Lung (tissue), 11 donors: ENCODE measurements at regions not wholly inside any gene's neighbourhood (a gene's known extent, or its start where the extent isn't known, plus 50 kb on each side); places are given as distances from the start of the nearest gene placed in this dataset.

ENCODE experiments used
- ATAC-seq: fragments of 200-7000 bp; cut with Tn5 transposase; one replicate; pipeline ENCODE4 v1.9.1; 2020; ENCODE audit warnings: moderate number of reproducible peaks; ENCODE audit not compliant: insufficient read depth, low FRiP score
- DNase-seq, 3 donors: peaks; one replicate each; pipeline ENCODE4 v3.0.0-alpha.2; 2013 to 2017
- H3K27ac ChIP-seq, 2 donors: one replicate each; pipeline ENCODE4 v1.5.1; 2013; ENCODE audit warnings: mild to moderate bottlenecking in 2 of 2, moderate library complexity in 2 of 2, control low read depth in 1 of 2, inconsistent platforms in 1 of 2, low read depth in 1 of 2, low read length in 1 of 2
- H3K27me3 ChIP-seq, 3 donors: one replicate each; pipeline ENCODE4 v1.5.1; 2013; ENCODE audit warnings: low read length in 2 of 3; ENCODE audit not compliant: control insufficient read depth in 3 of 3, insufficient read depth in 3 of 3
- H3K36me3 ChIP-seq, 4 donors: one replicate each; pipeline ENCODE4 v1.5.1; 2013; ENCODE audit warnings: low read length in 4 of 4, mild to moderate bottlenecking in 1 of 4, moderate library complexity in 1 of 4; ENCODE audit not compliant: control insufficient read depth in 4 of 4, insufficient read depth in 4 of 4
- H3K4me1 ChIP-seq, 5 donors: one replicate each; pipeline ENCODE4 v1.5.1; 2013; ENCODE audit warnings: low read length in 5 of 5, mild to moderate bottlenecking in 2 of 5, moderate library complexity in 1 of 5; ENCODE audit not compliant: control insufficient read depth in 5 of 5, insufficient read depth in 5 of 5
- H3K4me3 ChIP-seq: one replicate; pipeline ENCODE4 v1.5.1; 2013; ENCODE audit warnings: mild to moderate bottlenecking, control low read depth, moderate library complexity
- H3K9ac ChIP-seq, 2 donors: one replicate each; pipeline ENCODE4 v1.5.1; 2013; ENCODE audit warnings: low read length in 2 of 2, control low read depth in 1 of 2; ENCODE audit not compliant: insufficient read depth in 1 of 2
- H3K9me3 ChIP-seq, 4 donors: one replicate each; pipeline ENCODE4 v1.5.1; 2013; ENCODE audit warnings: low read length in 3 of 4, mild to moderate bottlenecking in 1 of 4, moderate library complexity in 1 of 4; ENCODE audit not compliant: control insufficient read depth in 4 of 4, insufficient read depth in 3 of 4
- WGBS, 2 donors: extraction: QIAGEN DNeasy Blood & Tissue Kit; methylation state at CpG; one replicate each; pipeline ENCODE4 v1.1.7; 2013; 5-methylcytosine and 5-hydroxymethylcytosine counted together
- TF ChIP-seq, protein P1 (sequence below): IDR thresholded peaks from 2 replicates; pipeline ENCODE4 v1.5.1; 2012; ENCODE audit warnings: mild to moderate bottlenecking; ENCODE audit errors: control extremely low read depth, extremely low read depth
- donor health status: control.
- donor health status: control.
- donor health status: Bipolar disorder and iron deficiency.
- donor health status: healthy.
- donor health status: DM: yes; HTN: yes; CAD: no.

DNA sequence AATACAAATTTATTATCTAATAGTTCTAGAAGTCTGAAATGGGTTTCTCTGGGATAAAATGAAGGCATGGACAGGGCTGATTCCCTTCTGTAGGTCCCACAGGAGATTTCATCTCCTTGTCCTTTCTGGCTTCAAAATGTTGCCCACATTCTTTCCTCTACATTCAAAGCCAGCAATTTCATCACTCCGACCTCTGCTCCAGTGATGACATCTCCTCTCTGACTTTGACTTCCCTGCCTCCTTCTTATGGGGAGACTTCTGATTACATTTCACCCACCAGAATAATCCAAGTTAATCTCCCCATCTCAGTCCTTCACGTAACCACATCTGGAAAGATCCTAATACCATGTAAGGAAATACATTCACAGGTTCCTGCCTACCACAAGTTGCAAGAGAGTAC lies 358.0 kb upstream of the C1orf87 start:
- ATAC-seq (no peak), DNase-seq (no peak)
- Histone ChIP-seq H3K9me3 (peaks cover 0 to 5% (median 0%) of the 10 kb centered on the region in 4 donors), H3K36me3 (no peaks in the 10 kb centered on the region), H3K27ac (no peak overlapping the region), H3K4me1 (no peaks in the 10 kb centered on the region), H3K4me3 (no peak overlapping the region), H3K9ac (no peak overlapping the region), H3K27me3 (no peaks in the 10 kb centered on the region)
- TF ChIP-seq, protein P1, sequence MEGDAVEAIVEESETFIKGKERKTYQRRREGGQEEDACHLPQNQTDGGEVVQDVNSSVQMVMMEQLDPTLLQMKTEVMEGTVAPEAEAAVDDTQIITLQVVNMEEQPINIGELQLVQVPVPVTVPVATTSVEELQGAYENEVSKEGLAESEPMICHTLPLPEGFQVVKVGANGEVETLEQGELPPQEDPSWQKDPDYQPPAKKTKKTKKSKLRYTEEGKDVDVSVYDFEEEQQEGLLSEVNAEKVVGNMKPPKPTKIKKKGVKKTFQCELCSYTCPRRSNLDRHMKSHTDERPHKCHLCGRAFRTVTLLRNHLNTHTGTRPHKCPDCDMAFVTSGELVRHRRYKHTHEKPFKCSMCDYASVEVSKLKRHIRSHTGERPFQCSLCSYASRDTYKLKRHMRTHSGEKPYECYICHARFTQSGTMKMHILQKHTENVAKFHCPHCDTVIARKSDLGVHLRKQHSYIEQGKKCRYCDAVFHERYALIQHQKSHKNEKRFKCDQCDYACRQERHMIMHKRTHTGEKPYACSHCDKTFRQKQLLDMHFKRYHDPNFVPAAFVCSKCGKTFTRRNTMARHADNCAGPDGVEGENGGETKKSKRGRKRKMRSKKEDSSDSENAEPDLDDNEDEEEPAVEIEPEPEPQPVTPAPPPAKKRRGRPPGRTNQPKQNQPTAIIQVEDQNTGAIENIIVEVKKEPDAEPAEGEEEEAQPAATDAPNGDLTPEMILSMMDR = no peak
- WGBS, 2 donors = 77 to 87% methylated on average over 2 of the region's 2 CpGs

- Histone ChIP-seq H3K27me3 (no peaks in the 10 kb centered on the region), H3K4me1 (no peaks in the 10 kb centered on the region), H3K9me3 (peaks cover 0 to 5% (median 0%) of the 10 kb centered on the region in 4 donors), H3K36me3 (no peaks in the 10 kb centered on the region), H3K27ac (no peak overlapping the region), H3K4me3 (no peak overlapping the region), H3K9ac (no peak overlapping the region)
- 73 to 85% methylated on average over 2 of the region's 2 CpGs for WGBS, 2 donors
- TF ChIP-seq, protein P1 = no peak
- ATAC-seq (no peak), DNase-seq (no peak)
Measured at GRCh38 chr1:60430375-60430774, 356.8 kb upstream of the C1orf87 start.

DNA sequence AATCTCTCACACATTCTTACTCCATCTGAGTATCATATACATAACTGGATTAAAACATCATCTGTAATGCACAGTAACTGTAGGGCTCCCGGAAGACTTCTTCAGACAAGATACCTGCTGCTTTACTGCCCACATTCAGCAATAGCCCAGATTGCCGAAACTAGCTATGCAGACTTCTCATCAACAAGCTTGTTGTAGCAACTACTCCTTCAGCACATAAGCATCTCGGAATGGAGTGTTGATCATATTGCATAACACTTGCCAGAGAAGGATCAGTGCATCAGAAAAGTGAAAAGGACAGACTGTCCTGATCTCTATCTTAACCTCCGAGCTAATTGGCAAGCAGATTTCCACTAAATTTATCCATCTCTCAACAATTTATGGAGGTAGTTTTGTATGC lies 354.6 kb upstream of the C1orf87 start:
- no peaks in the 10 kb centered on the region for H3K27me3 ChIP-seq
- 66 to 86% methylated on average over 4 of the region's 4 CpGs for WGBS, 2 donors
- TF ChIP-seq, protein P1 = no peak
- no peak overlapping the region for H3K9ac ChIP-seq
- H3K9me3 ChIP-seq = no peaks in the 10 kb centered on the region
- no peak overlapping the region for H3K4me3 ChIP-seq
- H3K4me1 ChIP-seq = peaks cover 0 to 1% (median 0%) of the 10 kb centered on the region in 5 donors
- H3K27ac ChIP-seq = no peak overlapping the region
- no peaks in the 10 kb centered on the region for H3K36me3 ChIP-seq
- ATAC-seq (peak; percentile 25), DNase-seq (peak in 2 of 3 donors; percentile 26 to 28)

- ATAC-seq = no peak
- no peak for DNase-seq
- H3K27ac ChIP-seq = no peak overlapping the region
- H3K4me1 ChIP-seq = peaks cover 0 to 3% (median 0%) of the 10 kb centered on the region in 5 donors
- no peak overlapping the region for H3K4me3 ChIP-seq
- H3K36me3 ChIP-seq = no peaks in the 10 kb centered on the region
- TF ChIP-seq, protein P1 = no peak
- H3K9me3 ChIP-seq = no peaks in the 10 kb centered on the region
- H3K27me3 ChIP-seq = no peaks in the 10 kb centered on the region
- no peak overlapping the region for H3K9ac ChIP-seq
- 82 to 89% methylated on average over 2 of the region's 2 CpGs for WGBS, 2 donors
Measured at GRCh38 chr1:60427701-60428100, 354.1 kb upstream of the C1orf87 start.
